SW480 (cell line): ENCODE measurements at regions not wholly inside any gene's neighbourhood (a gene's known extent, or its start where the extent isn't known, plus 50 kb on each side); places are given as distances from the start of the nearest gene placed in this dataset.
"Not testable (repeated sequence)": the region's sequence is repeated elsewhere in the genome, so short reads cannot be mapped to it uniquely, and the experiment has no call there.

Source experiments
- DNase-seq: peaks from one replicate; pipeline ENCODE4 v3.0.0-alpha.2; 2016; ENCODE audit warnings: low spot score

DNA sequence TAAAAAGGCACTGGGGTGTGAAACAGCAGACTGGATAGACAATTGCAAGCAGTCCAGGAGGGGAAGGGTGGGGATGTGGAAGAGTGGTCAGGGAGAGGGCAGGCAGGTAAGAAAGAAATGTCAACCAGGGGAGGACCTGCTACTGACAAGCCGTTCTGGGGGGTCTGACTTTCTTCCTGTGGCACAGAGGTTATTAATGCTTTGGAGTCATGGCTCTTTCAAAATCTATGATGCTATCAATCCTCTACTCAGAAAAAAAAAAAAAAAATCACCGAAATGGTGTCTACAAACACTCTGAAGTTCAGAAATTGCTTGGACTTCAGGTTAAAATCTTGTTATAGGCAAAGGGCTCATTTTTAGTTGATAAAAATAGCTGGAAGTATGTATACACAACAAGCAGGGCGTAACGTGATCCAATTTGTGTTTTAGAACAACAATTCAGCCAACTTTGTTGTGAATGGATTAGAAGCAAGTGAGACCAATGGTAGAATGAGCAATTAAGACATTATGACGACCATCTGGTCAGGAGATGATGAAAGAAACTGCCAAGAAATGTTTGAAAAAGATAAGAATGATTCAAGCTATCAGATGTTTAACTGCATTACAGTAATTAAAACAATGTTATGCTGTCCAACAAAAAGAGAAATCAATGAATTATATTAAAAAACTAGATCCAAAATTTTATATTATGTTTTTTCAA, 255.2 kb downstream of the DEPDC1B start:
- no peak for DNase-seq

DNA sequence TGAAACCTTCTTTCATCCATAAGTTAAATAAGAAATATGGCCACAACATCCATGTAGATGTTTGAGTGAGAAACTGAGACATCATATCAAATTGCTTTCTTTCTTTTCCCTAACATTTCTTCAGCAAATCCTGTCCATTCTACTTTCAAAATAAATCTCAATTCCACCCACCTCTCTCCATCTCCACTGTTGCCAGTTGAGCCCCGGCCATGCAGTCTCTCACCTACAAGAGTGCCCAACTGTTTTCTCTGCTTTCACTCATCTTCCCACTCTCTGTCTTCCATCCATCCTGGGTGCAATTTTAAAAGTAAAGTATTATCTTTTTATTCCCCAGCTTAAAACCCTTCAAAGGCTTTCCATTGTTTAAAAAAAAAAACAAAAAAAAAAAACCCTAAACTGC, 260.4 kb downstream of the DEPDC1B start:
- no peak for DNase-seq

DNA sequence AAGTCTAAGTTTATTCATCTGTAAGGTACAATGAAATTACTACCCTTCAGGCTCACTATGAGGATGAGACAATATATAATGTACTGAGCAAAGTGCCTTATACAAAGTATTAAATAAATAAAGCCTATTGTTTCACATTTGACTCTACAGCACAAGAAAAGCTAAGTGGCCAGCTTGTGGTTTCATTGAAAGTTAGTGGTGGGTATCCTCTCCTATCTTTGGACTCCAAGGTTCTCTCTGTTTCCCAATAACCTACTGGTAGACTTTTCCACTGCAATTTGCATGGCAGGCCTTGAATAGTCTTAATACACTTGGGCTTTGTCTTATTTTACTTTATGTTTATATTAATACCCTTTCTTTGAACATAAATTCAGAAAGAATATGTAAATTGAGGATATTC, 262.7 kb downstream of the DEPDC1B start:
- DNase-seq, result no peak

DNA sequence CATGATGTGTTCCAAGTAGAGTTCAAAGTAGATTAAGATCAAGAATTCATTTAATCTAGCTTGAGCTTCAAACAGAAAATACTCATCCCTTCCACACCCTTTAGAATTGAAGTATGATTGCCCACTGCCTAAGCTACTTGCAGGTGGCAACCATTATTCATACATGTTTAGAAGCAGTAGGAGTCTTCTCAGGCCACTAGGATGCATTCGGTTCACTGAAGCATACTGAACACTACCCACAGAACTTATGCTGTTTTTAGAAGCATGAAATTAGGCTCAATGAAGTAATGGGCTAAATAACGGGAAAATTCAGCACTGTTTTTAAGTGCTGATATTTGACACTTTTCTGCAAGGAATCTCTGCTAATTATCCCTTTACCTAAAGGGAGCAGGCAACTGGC, 263.4 kb downstream of the DEPDC1B start:
- no peak for DNase-seq

DNA sequence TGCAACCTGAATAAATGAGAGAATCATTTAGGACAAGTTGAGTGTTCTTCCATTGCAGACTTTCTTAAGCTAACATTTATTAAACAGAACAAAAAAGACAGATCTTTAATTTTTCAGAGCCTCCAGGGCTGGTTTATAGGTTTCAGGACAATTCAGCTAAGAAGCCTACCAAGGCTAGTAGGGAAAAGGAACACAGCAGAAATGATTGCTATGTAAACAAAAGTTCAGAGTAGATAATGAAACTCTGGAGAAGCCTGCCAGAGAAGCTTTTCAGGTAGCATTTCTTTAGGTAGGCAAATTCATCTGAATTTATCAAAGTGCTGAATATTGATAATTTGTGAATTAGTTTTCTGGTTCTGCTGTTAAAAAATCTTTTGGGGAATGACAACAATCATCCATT, 264.2 kb downstream of the DEPDC1B start:
- DNase-seq, result no peak

DNA sequence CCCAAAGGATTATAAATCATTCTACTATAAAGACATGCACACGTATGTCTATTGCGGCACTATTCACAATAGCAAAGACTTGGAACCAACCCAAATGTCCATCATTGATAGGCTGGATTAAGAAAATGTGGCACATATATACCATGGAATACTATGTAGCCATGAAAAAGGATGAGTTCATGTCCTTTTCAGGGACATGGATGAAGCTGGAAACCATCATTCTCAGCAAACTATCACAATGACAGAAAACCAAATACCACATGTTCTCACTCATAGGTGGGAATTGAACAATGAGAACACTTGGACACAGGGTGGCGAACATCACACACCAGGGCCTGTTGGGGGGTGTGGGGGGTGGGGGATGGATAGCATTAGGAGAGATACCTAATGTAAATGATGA, 273.8 kb downstream of the DEPDC1B start:
- DNase-seq, result not testable (repeated sequence)

DNA sequence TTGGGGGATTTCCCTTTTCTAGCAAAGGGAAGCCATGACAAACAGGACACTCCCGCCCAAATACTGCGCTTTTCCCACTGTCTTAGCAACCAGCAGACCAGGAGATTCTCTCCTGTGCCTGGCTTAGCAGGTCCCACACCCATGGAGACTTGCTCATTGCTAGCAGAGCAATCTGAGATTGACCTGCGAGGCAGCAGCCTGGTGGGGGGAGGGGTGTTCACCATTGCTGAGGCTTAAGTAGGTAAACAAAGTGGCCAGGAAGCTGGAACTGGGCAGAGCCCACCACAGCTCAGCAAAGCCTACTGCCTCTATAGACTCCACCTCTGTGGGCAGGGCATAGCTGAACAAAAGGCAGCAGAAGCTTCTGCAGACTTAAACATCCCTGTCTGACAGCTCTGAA, 279.2 kb downstream of the DEPDC1B start:
- DNase-seq, result not testable (repeated sequence)

DNA sequence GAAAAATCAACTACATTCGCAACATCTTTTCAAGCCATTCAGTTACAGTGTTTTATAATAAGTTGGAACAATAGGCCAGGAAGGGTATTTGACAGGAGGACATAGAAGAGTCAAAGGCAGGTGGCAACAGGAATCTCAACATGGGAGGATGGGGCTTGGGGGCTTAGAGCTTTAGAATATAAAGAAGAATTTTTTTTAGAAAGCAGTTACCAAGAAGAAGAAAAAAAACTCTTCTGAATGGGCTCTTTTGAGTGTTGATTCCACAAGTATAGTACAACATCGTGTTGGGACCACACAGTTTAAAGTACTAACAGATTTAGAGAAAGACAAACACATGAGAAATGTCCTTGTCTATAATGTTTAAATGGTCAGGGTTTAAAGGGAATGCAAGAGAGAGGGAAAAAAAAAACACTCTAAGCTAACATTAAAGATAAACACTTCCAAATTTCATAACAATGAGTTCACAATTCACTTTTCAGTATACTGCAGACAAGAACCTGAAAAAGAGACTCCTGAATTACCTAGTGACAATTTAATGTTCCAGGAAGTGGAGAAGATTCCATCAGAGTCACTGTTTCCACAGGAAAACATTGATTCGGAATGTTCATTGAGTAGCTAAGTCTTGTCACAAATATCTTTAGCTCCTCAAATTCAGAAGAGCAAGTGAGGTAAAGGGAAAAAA, 282.3 kb downstream of the DEPDC1B start:
- DNase-seq, result no peak

DNA sequence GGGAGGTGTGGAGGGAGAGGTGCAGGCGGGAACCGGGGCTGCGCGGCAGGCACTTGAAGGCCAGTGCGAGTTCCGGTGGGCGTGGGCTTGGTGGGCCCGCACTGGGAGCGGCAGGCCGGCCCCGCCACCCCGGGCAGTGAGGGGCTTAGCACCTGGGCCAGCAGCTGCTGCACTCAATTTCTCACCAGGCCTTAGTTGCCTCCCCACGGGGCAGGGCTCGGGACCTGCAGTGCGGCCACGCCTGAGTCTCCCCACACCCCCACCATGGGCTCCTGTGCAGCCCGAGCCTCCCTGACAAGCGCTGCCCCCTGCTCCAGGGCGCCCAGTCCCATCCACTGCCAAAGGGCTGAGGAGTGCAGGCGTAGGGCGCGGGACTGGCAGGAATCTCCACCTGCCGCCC, 284.5 kb downstream of the DEPDC1B start:
- no peak for DNase-seq

DNA sequence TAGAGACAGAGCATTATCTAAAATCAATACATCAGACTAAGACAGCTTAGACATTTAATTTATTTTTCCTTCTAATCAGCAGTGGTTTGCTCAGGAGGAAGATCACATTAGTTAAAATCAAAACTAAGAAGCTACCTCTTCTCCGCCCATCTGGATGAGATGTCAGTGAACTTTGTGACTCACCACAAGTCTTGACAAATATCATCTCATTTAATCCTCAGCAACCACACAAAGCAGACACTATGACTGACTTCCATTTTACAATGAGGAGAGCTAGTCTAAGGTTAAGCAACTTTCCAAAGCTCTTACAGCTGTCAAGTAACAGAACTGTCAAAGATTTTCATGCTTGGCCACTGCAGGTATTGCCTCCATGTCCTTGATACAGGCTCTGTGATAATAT, 289.5 kb downstream of the DEPDC1B start:
- no peak for DNase-seq

DNA sequence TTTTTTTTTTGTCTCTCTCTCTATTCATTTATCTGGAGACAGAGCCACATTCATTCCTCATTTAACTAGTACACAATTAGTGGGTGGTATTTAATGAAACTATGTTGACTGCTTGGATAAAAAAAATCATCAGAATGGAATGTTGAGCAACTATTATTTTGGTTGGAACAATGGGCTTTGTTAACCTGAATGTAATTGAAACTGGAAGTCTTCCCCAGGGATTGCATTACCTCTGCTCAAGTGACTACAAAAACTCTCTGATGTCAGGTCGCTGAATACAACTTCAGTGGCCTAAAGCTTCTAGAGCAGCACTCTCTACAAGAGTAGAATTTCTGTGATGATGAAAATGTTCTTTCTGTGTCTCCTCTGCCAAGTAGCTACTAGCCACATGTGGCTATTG, 295.8 kb downstream of the DEPDC1B start:
- DNase-seq, result no peak

DNA sequence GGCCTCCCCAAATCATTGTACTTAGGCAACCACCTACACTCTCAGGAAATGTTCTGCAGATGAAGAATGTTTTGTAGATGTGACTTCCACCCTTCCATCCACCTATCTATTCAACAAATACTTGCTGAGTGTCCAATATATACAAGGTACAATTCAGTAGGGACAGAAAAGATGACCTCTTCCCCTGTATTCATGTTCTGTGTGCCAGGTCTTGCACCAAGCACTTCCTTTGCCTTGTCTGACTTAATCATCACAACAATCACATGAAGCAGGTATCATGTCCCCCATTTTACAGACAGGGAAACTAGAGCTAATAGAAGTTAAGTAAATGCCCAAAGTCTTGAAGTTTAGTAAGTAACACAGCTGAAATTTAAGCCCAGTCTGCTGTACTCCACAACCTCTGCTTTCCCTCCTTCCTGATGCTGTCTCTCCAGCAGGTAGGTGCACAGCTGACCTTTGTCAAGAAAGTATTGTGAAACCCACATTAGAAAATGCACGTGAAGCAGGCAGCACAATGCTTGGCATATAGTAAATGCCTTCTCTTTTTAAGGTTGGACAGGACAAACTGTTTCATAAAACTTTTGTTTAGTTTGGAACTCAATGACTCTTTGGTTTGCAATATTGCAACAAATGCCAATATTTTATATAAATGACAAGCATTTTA, 296.5 kb downstream of the DEPDC1B start:
- no peak for DNase-seq

DNA sequence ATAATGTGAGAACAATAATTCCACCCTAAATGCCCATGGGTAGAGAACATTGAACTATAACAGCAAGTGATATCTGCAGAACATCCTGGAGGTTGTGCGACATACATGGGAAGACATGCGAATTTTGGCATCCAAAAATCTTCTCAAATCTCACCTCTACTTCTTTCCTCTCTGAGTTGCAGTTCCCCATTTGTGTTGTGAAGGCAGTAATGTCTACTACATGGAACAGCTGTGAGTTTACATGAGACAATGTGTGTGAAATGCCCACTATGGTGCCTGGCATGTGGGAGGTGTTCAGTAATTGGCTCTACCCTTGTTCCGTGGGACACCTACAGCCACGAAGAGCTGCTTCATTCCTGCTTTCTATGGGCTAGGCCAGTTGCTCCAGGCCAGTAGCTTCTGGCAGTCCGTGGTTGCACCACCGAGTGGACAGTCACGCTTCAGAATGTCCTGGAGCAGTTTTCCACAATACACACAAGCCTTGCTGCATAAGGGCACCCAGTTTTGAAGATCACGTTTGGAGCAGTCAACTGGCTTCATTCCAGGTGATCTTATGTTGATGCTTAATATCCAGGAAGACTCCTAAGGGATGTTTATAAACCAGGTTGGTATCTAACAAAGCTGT, 297.7 kb downstream of the DEPDC1B start:
- no peak for DNase-seq

DNA sequence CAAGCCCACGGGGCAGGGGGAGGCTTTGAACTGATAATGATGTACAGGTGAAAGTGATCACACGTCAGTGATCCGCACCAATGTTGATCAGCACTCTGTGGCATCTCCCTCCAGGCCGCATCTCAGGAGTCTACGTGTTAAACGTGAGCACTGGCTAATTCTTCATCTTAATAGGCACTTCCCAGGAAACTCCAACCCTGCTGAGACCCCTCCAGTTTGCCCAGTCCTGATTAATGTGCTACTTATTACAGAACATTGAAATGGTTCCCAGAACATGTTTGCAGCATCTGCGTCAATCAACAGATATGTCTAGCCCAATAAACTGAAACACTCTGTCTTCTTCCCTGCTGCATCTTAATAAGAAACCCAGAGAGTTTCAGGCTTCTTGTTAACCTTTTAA, 298.4 kb downstream of the DEPDC1B start:
- DNase-seq, result no peak

DNA sequence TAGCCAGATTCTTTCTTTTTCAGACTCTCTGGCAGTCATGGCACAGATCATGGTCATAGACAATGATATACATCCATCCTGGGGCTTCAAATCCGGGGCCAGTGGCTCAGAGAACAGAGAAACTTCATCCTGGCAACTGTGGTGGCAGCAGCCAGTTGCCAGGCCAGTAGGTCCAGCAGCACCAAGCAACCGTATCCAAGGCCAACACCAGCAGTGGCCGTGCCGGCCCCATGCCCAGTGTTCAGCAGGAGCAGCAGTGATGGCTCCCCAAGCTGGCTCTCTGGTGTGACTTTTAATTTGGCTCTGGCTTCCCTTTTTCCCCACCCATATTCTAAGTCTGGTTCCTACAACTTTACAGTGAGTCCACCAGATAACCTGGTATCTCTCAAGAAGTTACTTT, 300.5 kb downstream of the DEPDC1B start:
- DNase-seq, result no peak

DNA sequence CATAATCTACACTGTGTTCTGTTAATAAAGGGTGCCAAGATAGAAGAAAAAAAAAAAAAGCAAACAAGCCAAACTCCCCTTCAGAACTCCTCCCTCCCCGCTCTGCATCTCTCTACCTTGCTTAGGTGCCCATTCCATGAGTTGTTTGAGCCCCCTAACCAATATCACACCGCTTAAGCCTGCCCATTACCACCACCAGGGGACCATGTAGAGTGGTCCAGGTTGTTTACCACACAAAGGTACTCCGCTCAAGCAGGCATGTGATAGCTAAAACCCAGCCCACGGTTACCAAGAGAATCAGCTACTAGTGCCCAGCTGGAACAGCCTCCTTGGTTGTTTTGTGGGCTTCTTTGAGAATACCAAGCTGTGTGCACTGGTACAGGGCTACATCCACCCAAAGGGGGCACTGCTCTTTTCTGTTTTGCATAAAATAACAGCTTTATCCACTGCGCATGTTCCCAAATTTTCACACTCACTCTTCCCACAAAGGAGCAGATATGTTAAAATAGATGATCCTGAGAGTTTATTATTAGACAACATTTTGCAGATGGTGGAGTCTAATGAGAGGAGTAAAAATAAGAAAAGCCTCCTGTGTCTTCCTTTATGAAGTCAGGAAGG, 304.1 kb downstream of the DEPDC1B start:
- DNase-seq, result no peak

DNA sequence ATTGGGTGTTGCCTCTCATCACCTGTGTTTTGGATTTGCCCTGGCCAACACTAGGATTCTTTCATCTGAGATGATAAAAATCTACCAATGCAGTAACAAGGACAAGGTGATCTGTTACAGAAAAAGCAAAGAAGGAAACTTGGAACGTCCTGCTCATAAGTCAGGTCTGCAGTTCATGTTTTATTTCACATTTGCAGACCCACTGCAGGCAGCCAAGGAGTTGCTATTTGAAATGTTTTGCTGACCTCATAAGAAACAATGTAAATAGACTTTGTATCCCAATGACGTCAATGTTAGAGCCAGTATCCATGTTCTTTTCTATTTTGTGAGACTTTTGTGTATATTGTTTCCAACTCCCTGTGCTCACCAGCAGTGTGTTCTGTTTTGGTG, 312.9 kb downstream of the DEPDC1B start:
- no peak for DNase-seq

DNA sequence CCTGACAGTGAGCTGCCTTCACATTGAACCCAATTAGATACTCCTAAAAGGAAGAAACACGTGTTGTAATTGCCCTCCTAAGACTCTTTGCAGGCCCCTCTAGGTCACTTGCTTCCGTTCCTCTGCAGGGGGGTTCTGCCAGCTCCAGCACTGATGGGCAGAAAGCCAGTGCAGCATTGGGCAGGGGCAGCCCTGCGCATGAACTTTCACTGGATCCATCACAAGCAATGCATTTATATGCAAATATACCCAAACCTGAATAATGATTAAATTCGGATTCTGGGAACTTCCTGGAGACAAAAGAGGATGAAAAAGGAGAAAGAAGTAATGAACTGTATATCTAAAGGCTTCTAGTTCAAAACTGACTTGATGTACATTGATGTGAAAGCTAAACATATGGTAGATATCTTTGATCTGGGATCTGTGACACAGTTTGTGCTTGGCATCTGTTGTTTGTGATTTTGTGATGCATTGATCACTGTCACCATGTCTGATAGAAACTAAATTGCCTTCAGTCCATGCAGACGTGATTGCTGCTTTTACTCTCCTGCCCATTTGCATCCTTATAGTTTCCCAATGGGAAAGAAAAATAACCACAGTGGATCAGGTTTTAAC, 313.4 kb downstream of the DEPDC1B start:
- no peak for DNase-seq

DNA sequence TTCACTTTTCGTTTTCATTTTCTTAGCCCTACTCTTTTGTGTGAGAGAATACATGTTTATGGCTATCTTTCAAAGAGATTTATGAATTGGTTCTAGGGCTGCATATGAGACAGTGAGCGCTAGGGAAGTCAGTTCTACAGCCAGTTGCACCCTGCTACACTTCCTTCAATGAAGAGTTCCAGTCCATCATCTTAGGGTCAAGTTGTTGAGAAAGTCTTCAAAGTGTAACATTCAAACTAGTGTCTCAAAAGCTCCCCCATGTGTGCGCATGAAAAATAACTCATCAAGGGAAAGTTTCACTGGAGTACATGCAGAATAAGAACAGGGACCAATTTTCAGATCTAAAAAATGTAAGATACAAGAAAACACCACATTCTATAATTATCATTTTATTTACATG, 317.2 kb downstream of the DEPDC1B start:
- peak; percentile 16 for DNase-seq

DNA sequence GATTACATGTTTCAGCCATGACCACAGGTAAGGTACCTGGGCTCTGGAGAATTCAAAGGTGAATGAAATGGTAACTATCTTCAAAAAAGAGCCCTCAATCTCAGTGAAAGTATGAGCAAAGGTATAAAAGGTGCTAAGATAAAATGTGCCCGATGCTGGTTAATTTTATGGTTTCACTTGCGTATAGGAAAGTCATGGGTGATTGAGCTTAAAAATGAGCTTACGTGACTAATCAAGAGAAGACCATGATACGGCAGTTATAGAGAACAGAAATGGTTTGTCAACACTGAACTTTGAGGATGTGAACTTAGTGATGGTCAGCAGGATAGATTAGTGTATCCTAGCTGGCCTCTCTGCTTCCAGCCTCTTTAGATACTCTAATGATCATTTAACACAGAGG, 320.1 kb downstream of the DEPDC1B start:
- DNase-seq, result no peak

DNA sequence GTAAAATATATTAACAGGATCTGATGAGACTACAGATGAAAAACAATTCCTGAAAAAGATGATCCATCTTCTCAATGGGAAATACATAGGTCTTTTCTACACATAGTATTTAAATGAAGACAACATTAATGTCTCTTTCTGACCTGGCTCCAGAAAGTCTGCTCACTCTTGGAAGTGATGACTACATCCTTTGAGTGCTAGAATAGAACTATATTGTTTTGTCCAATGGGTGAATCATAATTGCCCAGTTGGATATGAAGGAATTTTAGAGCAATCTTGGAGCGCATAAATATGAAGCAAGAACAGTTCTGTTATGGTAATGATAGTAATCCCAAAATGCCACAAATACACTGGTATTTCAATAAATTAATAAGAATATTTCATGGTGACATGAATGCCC, 322.1 kb downstream of the DEPDC1B start:
- no peak for DNase-seq

DNA sequence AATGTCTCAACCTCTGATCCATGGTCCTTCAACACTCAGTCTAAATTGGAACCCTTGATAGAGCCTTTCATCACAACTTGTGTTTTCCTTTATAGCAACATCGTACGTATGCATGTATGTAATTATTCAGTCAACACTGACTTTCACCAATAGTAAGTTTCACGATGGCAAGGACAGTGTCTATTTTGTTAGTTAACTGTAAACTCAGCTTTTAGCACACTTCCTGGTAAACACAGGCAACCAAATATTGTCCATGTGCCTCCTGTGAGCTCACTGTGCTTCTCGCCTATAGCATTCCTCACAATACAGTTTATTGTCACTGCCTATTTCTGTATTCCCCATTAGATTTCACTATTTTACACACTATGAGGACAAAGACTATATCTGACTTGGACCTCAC, 323.1 kb downstream of the DEPDC1B start:
- no peak for DNase-seq
